ENCODE measurements at regions not wholly inside any gene's neighbourhood (a gene's known extent, or its start where the extent isn't known, plus 50 kb on each side); places are given as distances from the start of the nearest gene placed in this dataset.
A peak's percentile ranks its signal among the peaks of the same experiment; 100 is the strongest.
"Not testable (repeated sequence)": the region's sequence is repeated elsewhere in the genome, so short reads cannot be mapped to it uniquely, and the experiment has no call there.

- not testable (repeated sequence) for H3K4me1 ChIP-seq (ENCODE audit: control insufficient read depth, insufficient read depth, low read length); H3K9ac ChIP-seq (ENCODE audit: low read length); H3K27ac ChIP-seq (ENCODE audit: low read depth, low read length); H3K4me3 ChIP-seq (ENCODE audit: low read length); H3K27me3 ChIP-seq (ENCODE audit: control insufficient read depth, insufficient read depth, low read length); H3K36me3 ChIP-seq (ENCODE audit: control insufficient read depth, insufficient read depth, low read length)
Measured at GRCh38 chr6:26937258-26937657, 277.7 kb upstream of the ZNF322 start.

- not testable (repeated sequence) for H3K4me3 ChIP-seq (ENCODE audit: low read length); H3K4me1 ChIP-seq (ENCODE audit: control insufficient read depth, insufficient read depth, low read length); H3K9ac ChIP-seq (ENCODE audit: low read length); H3K27me3 ChIP-seq (ENCODE audit: control insufficient read depth, insufficient read depth, low read length); H3K27ac ChIP-seq (ENCODE audit: low read depth, low read length); H3K36me3 ChIP-seq (ENCODE audit: control insufficient read depth, insufficient read depth, low read length)
Measured at GRCh38 chr6:26951211-26951610, 291.7 kb upstream of the ZNF322 start.

- H3K4me3 ChIP-seq (ENCODE audit: low read length): peak overlapping the region; percentile 52
Measured at GRCh38 chr6:26956078-26956600, 291.4 kb upstream of the PRSS16 start.

GRCh38 chr6:26956601-26957184 lies 290.8 kb upstream of the PRSS16 start:
- H3K9ac ChIP-seq (ENCODE audit: low read length): not testable (repeated sequence)
- H3K27ac ChIP-seq (ENCODE audit: low read depth, low read length): peak overlapping the region; percentile 40

More at GRCh38 chr6:26956078-26956600, 291.4 kb upstream of the PRSS16 start:
- H3K36me3 ChIP-seq (ENCODE audit: control insufficient read depth, insufficient read depth, low read length); H3K27me3 ChIP-seq (ENCODE audit: control insufficient read depth, insufficient read depth, low read length); H3K4me1 ChIP-seq (ENCODE audit: control insufficient read depth, insufficient read depth, low read length); H3K9ac ChIP-seq (ENCODE audit: low read length): not testable (repeated sequence)
- peak overlapping the region; percentile 30 for H3K27ac ChIP-seq (ENCODE audit: low read depth, low read length)

GRCh38 chr6:26957399-26958127 lies 289.9 kb upstream of the PRSS16 start:
- H3K27me3 ChIP-seq (ENCODE audit: control insufficient read depth, insufficient read depth, low read length); H3K4me1 ChIP-seq (ENCODE audit: control insufficient read depth, insufficient read depth, low read length); H3K27ac ChIP-seq (ENCODE audit: low read depth, low read length); H3K36me3 ChIP-seq (ENCODE audit: control insufficient read depth, insufficient read depth, low read length); H3K9ac ChIP-seq (ENCODE audit: low read length): not testable (repeated sequence)
- H3K4me3 ChIP-seq (ENCODE audit: low read length): peak overlapping the region; percentile 17

More at GRCh38 chr6:26956601-26957184, 290.8 kb upstream of the PRSS16 start:
- H3K36me3 ChIP-seq (ENCODE audit: control insufficient read depth, insufficient read depth, low read length); H3K27me3 ChIP-seq (ENCODE audit: control insufficient read depth, insufficient read depth, low read length); H3K4me1 ChIP-seq (ENCODE audit: control insufficient read depth, insufficient read depth, low read length): not testable (repeated sequence)
- H3K4me3 ChIP-seq (ENCODE audit: low read length): peak overlapping the region; percentile 55

GRCh38 chr6:26961236-26961635 lies 286.3 kb upstream of the PRSS16 start:
- H3K27ac ChIP-seq (ENCODE audit: low read depth, low read length); H3K4me3 ChIP-seq (ENCODE audit: low read length); H3K4me1 ChIP-seq (ENCODE audit: control insufficient read depth, insufficient read depth, low read length); H3K9ac ChIP-seq (ENCODE audit: low read length); H3K36me3 ChIP-seq (ENCODE audit: control insufficient read depth, insufficient read depth, low read length); H3K27me3 ChIP-seq (ENCODE audit: control insufficient read depth, insufficient read depth, low read length): not testable (repeated sequence)

- Histone ChIP-seq H3K4me1 (ENCODE audit: control insufficient read depth, insufficient read depth, low read length) (no peaks in the 10 kb centered on the region), H3K9ac (ENCODE audit: low read length) (no peak overlapping the region), H3K36me3 (ENCODE audit: control insufficient read depth, insufficient read depth, low read length) (no peaks in the 10 kb centered on the region), H3K27ac (ENCODE audit: low read depth, low read length) (no peak overlapping the region), H3K27me3 (ENCODE audit: control insufficient read depth, insufficient read depth, low read length) (no peaks in the 10 kb centered on the region), H3K4me3 (ENCODE audit: low read length) (no peak overlapping the region)
Measured at GRCh38 chr6:27002447-27002846, 245.1 kb upstream of the PRSS16 start.

GRCh38 chr6:27007020-27007419 lies 240.5 kb upstream of the PRSS16 start:
- Histone ChIP-seq H3K27me3 (ENCODE audit: control insufficient read depth, insufficient read depth, low read length) (no peaks in the 10 kb centered on the region), H3K4me1 (ENCODE audit: control insufficient read depth, insufficient read depth, low read length) (no peaks in the 10 kb centered on the region), H3K4me3 (ENCODE audit: low read length) (no peak overlapping the region), H3K9ac (ENCODE audit: low read length) (no peak overlapping the region), H3K36me3 (ENCODE audit: control insufficient read depth, insufficient read depth, low read length) (no peaks in the 10 kb centered on the region), H3K27ac (ENCODE audit: low read depth, low read length) (no peak overlapping the region)

- H3K36me3 ChIP-seq (ENCODE audit: control insufficient read depth, insufficient read depth, low read length); H3K27ac ChIP-seq (ENCODE audit: low read depth, low read length); H3K9ac ChIP-seq (ENCODE audit: low read length); H3K4me3 ChIP-seq (ENCODE audit: low read length); H3K27me3 ChIP-seq (ENCODE audit: control insufficient read depth, insufficient read depth, low read length); H3K4me1 ChIP-seq (ENCODE audit: control insufficient read depth, insufficient read depth, low read length): not testable (repeated sequence)
Measured at GRCh38 chr6:27008613-27009012, 238.9 kb upstream of the PRSS16 start.

- not testable (repeated sequence) for H3K36me3 ChIP-seq (ENCODE audit: control insufficient read depth, insufficient read depth, low read length); H3K27ac ChIP-seq (ENCODE audit: low read depth, low read length); H3K9ac ChIP-seq (ENCODE audit: low read length)
Measured at GRCh38 chr6:27014053-27014452, 233.4 kb upstream of the PRSS16 start.

GRCh38 chr6:27016689-27017088 lies 230.8 kb upstream of the PRSS16 start:
- no peak overlapping the region for H3K27ac ChIP-seq (ENCODE audit: low read depth, low read length)
- no peaks in the 10 kb centered on the region for H3K4me1 ChIP-seq (ENCODE audit: control insufficient read depth, insufficient read depth, low read length)
- no peak overlapping the region for H3K4me3 ChIP-seq (ENCODE audit: low read length)
- no peak overlapping the region for H3K9ac ChIP-seq (ENCODE audit: low read length)
- H3K27me3 ChIP-seq (ENCODE audit: control insufficient read depth, insufficient read depth, low read length): no peaks in the 10 kb centered on the region
- H3K36me3 ChIP-seq (ENCODE audit: control insufficient read depth, insufficient read depth, low read length): no peaks in the 10 kb centered on the region

More at GRCh38 chr6:27014053-27014452, 233.4 kb upstream of the PRSS16 start:
- H3K27me3 ChIP-seq (ENCODE audit: control insufficient read depth, insufficient read depth, low read length); H3K4me3 ChIP-seq (ENCODE audit: low read length); H3K4me1 ChIP-seq (ENCODE audit: control insufficient read depth, insufficient read depth, low read length): not testable (repeated sequence)

GRCh38 chr6:27018401-27018800 lies 229.1 kb upstream of the PRSS16 start:
- H3K4me1 ChIP-seq (ENCODE audit: control insufficient read depth, insufficient read depth, low read length); H3K4me3 ChIP-seq (ENCODE audit: low read length); H3K9ac ChIP-seq (ENCODE audit: low read length); H3K27me3 ChIP-seq (ENCODE audit: control insufficient read depth, insufficient read depth, low read length); H3K27ac ChIP-seq (ENCODE audit: low read depth, low read length); H3K36me3 ChIP-seq (ENCODE audit: control insufficient read depth, insufficient read depth, low read length): not testable (repeated sequence)

All from rectal smooth muscle tissue (tissue), 1 donor.